Neural cell (in vitro differentiated cells): ENCODE measurements at regions not wholly inside any gene's neighbourhood (a gene's known extent, or its start where the extent isn't known, plus 50 kb on each side); places are given as distances from the start of the nearest gene placed in this dataset.

Experiments
- CTCF ChIP-seq: fragments of 450-650 bp; IDR thresholded peaks from 2 replicates; pipeline ENCODE4 v1.5.1; 2014; ENCODE audit warnings: antibody characterized with exemption, mild to moderate bottlenecking, moderate library complexity; ENCODE audit not compliant: poor library complexity, severe bottlenecking
- EP300 ChIP-seq: fragments of 450-650 bp; conservative IDR thresholded peaks from 2 replicates; pipeline ENCODE4 v1.6.1; 2014; ENCODE audit warnings: antibody characterized with exemption, mild to moderate bottlenecking, moderate library complexity; ENCODE audit not compliant: poor library complexity, severe bottlenecking
- EZH2 ChIP-seq: fragments of 200-600, 300-800 bp; shearing (Covaris generic), sonication (generic); IDR thresholded peaks from 2 replicates; pipeline ENCODE4 v1.6.1; 2014; ENCODE audit warnings: antibody characterized with exemption, low read length, borderline replicate concordance, mild to moderate bottlenecking; ENCODE audit not compliant: insufficient read depth, poor library complexity, severe bottlenecking
- MXI1 ChIP-seq: fragments of 450-650 bp; conservative IDR thresholded peaks from 2 replicates; pipeline ENCODE4 v1.6.1; 2014; ENCODE audit warnings: antibody characterized with exemption, mild to moderate bottlenecking; ENCODE audit not compliant: poor library complexity, severe bottlenecking
- POLR2AphosphoS5 ChIP-seq: IDR thresholded peaks from 2 replicates; pipeline ENCODE4 v1.6.1; 2012
- RAD21 ChIP-seq: fragments of 450-650 bp; conservative IDR thresholded peaks from 2 replicates; pipeline ENCODE4 v1.6.1; 2014; ENCODE audit warnings: antibody characterized with exemption, mild to moderate bottlenecking, moderate library complexity
- REST ChIP-seq: IDR thresholded peaks from 2 replicates; pipeline ENCODE4 v1.6.1; 2012; ENCODE audit warnings: borderline replicate concordance
- SMC3 ChIP-seq: fragments of 450-650 bp; conservative IDR thresholded peaks from 2 replicates; pipeline ENCODE4 v1.6.1; 2014; ENCODE audit warnings: antibody characterized with exemption, mild to moderate bottlenecking, moderate library complexity; ENCODE audit not compliant: poor library complexity
- TAF1 ChIP-seq: IDR thresholded peaks from 2 replicates; pipeline ENCODE4 v1.6.1; 2012; ENCODE audit warnings: low read depth

- TF ChIP-seq CTCF: no peak
- no peak for TF ChIP-seq EP300
- TF ChIP-seq RAD21: no peak
- no peak for TF ChIP-seq SMC3
- TF ChIP-seq MXI1: no peak
- no peak for TF ChIP-seq POLR2AphosphoS5
- TF ChIP-seq EZH2: no peak
- no peak for TF ChIP-seq REST
- TF ChIP-seq TAF1: no peak
Measured at GRCh38 chr4:180870623-180871022, 1372.6 kb upstream of the TENM3 start.
